H7 (cell line): ENCODE measurements at regions not wholly inside any gene's neighbourhood (a gene's known extent, or its start where the extent isn't known, plus 50 kb on each side); places are given as distances from the start of the nearest gene placed in this dataset.

Experiments used
- DNase-seq: peaks from one replicate; pipeline ENCODE4 v3.0.0; 2012
- H3K27me3 ChIP-seq: 2 replicates; pipeline ENCODE4 v1.6.0; 2011; ENCODE audit warnings: mild to moderate bottlenecking, low read length; ENCODE audit not compliant: control insufficient read depth, insufficient read depth
- H3K36me3 ChIP-seq: replicated peaks from 2 replicates; pipeline ENCODE4 v1.5.1; 2011; ENCODE audit warnings: low read length; ENCODE audit not compliant: control insufficient read depth, insufficient read depth
- H3K4me3 ChIP-seq: 2 replicates; pipeline ENCODE4 v1.5.1; 2011; ENCODE audit warnings: low read depth, mild to moderate bottlenecking, control low read depth, low read length, moderate library complexity; ENCODE audit not compliant: insufficient read depth

DNA sequence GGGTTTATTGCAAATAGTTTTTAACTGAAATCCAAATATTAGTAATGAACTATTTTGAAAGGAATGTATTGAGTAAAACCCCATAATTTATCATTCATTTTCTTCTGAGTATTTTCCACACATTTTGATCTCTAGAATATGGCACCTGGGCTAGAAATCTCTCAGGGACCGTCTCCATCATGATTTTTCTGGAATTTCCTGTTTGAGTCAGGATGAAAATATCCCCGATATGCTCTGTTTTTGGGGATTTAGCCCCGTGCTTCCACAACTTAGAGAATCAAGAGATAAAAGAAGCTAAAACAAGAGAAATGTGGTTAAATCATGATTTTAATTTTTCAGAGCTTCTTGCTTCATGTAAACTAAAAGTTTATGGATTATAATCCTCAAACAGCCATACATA is 114.2 kb downstream of the SPCS3 start:
- DNase-seq, result no peak
- Histone ChIP-seq H3K4me3 (no peak overlapping the region), H3K27me3 (no peaks in the 10 kb centered on the region), H3K36me3 (no peaks in the 10 kb centered on the region)

DNA sequence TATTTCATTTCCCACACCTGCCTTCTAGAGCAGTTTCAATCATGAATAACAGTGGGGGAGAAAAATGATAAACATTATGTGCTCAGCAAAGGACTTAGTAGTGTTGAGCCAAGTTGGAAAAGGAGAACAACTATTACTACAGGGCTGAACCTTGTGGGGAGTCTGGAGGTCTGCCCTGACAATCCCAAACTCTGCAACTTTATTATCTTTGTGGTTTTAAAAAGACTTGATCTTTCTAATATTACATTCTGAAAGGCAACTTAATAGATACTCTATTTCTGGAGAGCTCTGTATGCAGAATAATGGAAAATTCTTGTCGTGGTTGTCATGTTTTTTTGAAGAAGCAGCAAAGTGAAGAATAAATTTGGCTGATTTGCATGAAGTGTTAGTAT is 116.1 kb downstream of the SPCS3 start:
- no peak for DNase-seq
- no peaks in the 10 kb centered on the region for H3K27me3 ChIP-seq
- H3K4me3 ChIP-seq, result no peak overlapping the region

DNA sequence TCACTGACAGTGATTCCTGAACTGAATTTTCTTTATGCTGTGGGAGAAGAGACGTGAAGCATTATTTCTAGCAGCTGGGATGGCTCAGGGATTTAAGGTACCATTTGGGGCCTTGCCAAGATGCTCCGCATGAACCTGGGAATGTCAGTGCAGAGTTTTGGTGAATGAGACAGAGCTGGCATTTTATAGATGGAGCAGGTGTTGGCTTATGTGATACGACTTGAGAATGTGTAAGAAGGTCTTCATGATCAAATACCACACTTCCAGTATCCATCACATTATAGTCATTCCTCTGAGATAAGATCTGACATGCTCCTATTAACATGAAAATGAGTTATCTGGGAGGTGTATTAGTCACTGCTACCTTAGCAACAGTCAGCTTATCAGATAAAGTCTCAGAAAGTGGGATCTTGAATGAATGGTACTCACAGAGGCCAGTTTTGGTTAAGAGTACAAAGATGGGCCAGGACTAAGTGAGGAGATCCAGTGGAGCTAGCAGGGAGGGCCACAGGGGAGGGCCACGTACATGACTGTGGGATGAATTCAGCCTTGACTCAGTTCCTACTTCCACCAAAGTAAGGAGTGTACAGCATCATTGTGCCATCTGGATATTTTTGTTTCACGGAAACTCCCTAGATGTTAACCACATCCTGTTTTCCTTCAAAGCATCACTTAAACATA is 116.7 kb downstream of the SPCS3 start:
- H3K36me3 ChIP-seq, result no peaks in the 10 kb centered on the region
- no peak for DNase-seq
- no peaks in the 10 kb centered on the region for H3K27me3 ChIP-seq
- no peak overlapping the region for H3K4me3 ChIP-seq

More for the DNA sequence above, 116.1 kb downstream of the SPCS3 start:
- no peaks in the 10 kb centered on the region for H3K36me3 ChIP-seq

DNA sequence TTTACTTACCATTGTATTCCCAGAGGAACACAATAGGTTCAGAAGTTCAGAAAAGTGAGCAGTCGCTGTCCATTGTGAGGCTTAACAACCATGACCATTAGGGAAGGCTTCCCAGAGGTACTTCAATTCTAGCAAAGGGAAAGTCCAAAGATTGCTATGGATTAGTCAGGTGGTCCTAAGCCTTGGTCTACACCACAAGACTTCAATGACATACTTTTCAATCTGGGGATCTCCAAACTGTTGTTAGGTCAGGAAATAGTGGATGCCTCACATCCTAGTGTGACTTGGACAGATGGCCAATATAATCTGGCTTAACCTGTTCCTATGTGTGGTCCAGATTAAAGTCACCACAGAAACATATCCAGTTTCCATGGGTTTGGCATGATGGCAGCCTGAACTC is 118.0 kb downstream of the SPCS3 start:
- no peaks in the 10 kb centered on the region for H3K27me3 ChIP-seq
- no peak overlapping the region for H3K4me3 ChIP-seq
- H3K36me3 ChIP-seq, result no peaks in the 10 kb centered on the region
- no peak for DNase-seq

DNA sequence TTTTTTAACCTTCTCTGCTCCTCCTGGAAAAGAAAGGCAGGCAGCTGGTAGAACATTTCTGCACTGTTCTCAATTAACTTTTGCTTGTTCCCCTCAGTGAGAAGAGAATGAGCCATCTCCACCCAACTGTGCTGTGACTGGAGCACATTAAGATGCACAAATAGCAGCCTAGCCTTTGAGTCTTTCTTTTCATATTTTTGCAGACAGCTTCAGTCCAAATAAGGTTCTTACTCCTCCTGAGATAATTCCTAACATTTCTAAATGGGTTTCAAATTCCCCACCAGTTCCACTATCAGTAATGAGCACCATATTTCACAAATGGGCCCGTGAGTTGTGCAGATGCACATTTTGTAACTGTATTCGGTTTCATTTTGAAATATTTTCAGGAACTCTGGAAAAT is 118.6 kb downstream of the SPCS3 start:
- DNase-seq, result no peak
- no peaks in the 10 kb centered on the region for H3K36me3 ChIP-seq
- no peaks in the 10 kb centered on the region for H3K27me3 ChIP-seq
- no peak overlapping the region for H3K4me3 ChIP-seq

DNA sequence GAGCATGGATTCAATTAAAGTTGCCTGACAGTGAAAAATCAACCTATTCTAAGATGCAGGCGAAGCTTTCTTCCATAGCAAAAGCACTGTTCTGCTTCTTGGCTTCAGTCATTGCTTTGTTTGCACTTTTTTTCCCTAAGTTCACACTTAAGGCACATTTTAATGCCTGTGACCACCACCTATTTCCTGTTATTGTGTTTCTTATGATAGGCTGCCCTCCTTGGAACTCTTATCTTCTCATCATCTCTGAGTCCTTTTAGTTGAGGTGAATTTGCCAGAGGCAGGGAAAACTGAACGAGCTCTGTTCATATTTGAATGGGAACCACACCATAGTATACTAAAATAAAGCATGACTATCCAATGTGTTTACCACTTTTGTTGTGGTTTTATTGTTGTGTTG is 119.8 kb downstream of the SPCS3 start:
- Histone ChIP-seq H3K27me3 (no peaks in the 10 kb centered on the region), H3K4me3 (no peak overlapping the region)
- DNase-seq, result no peak

DNA sequence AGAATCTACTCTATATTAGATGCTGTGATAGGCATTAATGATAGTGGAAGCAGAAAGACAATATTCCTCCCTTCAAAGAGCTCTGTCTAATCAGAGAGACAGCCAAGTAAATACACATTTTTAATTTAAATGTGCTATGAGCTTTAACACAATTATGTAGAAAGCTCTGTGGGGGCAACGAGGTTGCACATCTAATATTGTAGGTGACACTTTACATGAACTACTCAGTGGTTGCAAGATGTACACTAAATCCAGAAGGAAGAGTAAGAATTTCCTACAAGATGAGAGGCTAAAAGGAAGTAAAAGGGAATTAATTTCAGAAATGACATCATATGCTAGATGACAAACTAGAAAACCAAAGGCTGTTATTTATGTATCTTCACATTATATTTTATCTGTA is 120.9 kb downstream of the SPCS3 start:
- no peak overlapping the region for H3K4me3 ChIP-seq
- no peak for DNase-seq
- no peaks in the 10 kb centered on the region for H3K36me3 ChIP-seq
- H3K27me3 ChIP-seq, result no peaks in the 10 kb centered on the region

More for the DNA sequence above, 119.8 kb downstream of the SPCS3 start:
- H3K36me3 ChIP-seq, result no peaks in the 10 kb centered on the region

DNA sequence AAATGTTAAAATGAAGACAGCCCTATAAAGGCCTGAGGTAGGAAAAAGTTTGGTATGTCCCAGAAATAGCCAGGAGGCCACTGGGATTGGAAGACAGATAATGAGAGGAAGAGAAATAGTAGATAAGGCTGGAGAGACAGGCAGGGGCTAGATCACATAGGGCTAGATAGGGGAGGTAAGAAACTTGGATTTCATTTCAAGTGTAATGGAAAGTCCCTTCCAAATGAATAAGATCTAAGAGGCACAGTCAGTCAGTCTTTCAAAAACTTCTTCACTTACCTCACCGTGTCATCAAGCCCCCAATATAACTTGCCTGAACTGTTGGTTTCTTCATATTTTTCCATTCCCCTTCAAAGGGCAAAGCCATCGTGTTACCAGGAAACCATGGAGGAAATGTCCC is 121.8 kb downstream of the SPCS3 start:
- Histone ChIP-seq H3K4me3 (no peak overlapping the region), H3K36me3 (no peaks in the 10 kb centered on the region), H3K27me3 (no peaks in the 10 kb centered on the region)
- no peak for DNase-seq

DNA sequence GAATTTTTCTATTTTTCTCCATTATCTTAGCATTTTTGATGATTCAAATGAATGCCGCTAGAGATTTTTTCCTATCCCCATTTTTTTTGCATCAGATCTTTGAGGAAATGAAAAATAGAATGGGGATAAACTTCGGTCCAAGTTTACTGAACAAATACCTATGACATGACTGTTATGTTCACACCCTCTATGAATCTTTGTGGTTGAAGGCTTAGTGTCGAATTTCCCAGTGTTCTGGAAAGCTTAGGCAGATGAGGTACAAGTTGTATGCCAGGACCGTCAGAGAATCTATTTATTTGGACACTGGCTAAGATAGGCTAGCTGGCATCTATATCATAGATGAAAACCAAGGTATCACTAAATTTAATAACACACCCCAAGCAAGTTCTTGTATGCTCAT is 123.4 kb downstream of the SPCS3 start:
- H3K36me3 ChIP-seq, result no peaks in the 10 kb centered on the region

DNA sequence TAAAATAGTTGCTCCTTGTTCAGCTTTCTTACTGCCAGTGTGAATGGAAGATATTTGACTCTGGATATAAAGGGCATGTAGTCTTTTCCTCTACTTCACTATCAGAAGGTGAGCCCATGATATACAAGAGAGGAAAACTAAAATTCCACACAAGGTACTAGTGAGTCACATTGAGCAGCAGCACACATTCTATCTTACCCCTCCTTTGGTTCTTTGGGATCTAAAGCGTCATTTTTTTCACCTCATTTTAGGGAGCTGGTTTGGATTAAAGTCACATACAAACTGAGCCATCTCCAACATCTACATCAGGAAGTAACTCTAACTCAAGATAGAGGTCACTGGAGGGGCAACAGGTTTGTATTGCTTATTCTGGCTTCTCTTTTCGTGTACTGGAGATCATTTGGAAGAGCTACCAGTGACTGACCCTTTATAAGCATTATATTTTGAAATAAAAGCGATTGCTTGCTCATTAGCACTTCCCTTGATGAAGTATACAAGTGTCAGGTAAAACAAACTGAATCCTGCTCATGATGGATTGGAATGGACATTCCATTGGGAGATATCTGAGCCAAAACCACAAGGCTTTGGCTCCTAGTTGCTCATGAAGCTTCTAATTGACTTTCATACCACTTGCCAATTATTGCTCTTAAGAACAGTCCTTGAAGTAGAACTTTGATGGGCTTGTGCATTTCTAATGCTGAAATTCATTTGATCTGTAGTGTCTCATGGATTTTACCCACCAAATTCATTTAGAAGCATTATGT is 124.1 kb downstream of the SPCS3 start:
- DNase-seq, result no peak
- no peak overlapping the region for H3K4me3 ChIP-seq
- H3K36me3 ChIP-seq, result no peaks in the 10 kb centered on the region
- H3K27me3 ChIP-seq, result no peaks in the 10 kb centered on the region

More for the DNA sequence above, 123.4 kb downstream of the SPCS3 start:
- H3K4me3 ChIP-seq, result no peak overlapping the region
- no peak for DNase-seq
- no peaks in the 10 kb centered on the region for H3K27me3 ChIP-seq

DNA sequence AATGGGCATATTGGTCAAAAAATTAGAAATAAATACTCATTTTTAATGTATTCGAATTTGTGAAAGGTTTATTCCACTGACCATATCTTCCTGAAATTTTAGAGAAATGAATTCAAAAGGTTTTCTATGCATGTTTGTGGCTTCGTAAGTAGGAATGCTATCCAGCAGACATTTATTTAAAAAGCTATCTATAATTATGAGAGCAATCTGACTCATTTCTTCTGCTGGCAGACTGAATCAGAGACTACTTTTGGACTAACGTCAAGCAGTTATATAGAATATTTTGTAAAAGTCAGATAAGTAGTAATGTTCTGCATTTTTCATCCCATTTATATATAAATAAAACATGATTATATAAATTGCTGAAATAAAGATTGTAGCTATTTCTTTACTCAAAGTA is 125.0 kb downstream of the SPCS3 start:
- Histone ChIP-seq H3K36me3 (no peaks in the 10 kb centered on the region), H3K27me3 (no peaks in the 10 kb centered on the region), H3K4me3 (no peak overlapping the region)
- no peak for DNase-seq

DNA sequence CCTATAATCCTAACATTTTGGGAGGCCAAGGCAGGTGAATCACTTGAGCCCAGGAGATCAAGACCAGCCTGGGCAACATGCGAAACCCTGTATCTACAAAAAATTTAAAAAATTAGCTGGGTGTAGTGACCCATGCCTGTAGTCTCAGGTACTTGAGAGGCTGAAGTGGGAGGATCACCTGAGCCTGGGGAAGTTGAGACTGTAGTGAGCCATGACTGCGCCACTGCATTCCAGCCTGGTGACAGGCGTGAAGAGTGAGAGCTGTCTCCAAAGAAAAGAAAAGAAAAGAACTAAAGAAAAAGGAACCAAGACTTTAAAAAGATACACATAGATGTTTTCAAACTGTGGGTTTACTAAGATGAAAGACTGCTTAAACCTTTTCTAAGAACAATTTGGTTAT is 129.0 kb downstream of the SPCS3 start:
- Histone ChIP-seq H3K27me3 (no peaks in the 10 kb centered on the region), H3K36me3 (no peaks in the 10 kb centered on the region), H3K4me3 (no peak overlapping the region)
- DNase-seq, result no peak

DNA sequence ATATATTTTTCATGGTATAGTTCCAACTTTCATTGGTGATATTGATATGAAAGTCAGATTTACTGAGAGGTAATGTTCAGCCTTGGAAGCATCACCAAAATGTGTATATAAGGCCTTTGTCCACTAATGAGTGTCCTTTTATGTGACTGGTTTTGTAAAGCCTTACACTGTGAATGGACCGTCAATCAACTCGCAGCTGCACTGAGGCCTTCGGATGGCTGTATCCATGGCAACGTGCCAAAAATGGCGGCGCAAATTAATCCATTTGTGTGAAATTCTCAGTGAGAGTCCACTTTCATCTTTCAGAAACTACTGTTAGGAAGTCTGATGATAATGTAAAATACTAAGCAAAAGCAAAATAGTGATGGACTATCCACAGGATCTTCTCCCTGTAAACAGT is 131.7 kb downstream of the SPCS3 start:
- Histone ChIP-seq H3K4me3 (no peak overlapping the region), H3K27me3 (no peaks in the 10 kb centered on the region), H3K36me3 (no peaks in the 10 kb centered on the region)
- DNase-seq, result no peak

DNA sequence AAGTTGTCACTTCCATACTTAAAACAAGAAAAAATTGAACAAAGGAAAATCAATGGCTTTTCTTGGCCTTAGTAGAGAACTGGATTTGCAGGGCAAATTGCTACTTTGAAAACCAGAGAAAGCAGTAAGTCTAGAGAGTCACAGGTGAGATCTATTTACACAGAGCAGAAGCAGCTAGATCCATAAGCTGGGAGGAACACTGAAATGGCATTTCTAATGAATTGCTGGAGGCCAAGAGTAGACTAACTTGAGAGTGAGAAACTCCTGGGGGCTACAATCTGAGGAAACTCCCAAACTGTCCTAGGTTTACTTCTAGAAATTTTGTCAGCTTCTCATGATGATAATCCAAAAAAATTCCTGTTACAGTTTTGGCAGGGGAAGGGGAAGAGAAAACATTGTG is 133.3 kb downstream of the SPCS3 start:
- DNase-seq, result no peak
- H3K27me3 ChIP-seq, result no peaks in the 10 kb centered on the region

DNA sequence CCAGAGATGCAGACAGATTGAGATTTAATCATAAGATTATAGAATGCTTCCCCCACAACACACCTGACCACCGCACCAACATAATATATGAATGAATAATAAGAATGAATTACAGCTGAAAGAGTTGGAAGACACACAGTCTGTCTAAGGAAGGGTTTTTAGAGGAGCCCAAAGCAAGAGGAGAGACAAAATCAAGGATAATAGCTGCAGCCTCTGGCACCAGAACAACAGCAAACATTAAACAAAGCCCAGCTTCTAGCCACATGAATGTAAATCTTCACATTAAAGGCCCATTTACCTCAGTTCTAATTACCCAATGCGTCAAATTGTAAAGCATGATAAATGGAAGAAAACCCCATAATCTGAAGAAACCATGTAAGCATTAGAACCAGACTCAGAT is 133.9 kb downstream of the SPCS3 start:
- Histone ChIP-seq H3K4me3 (no peak overlapping the region), H3K27me3 (no peaks in the 10 kb centered on the region), H3K36me3 (no peaks in the 10 kb centered on the region)
- DNase-seq, result no peak

More for the DNA sequence above, 133.3 kb downstream of the SPCS3 start:
- Histone ChIP-seq H3K4me3 (no peak overlapping the region), H3K36me3 (no peaks in the 10 kb centered on the region)
